ENCODE measurements at regions not wholly inside any gene's neighbourhood (a gene's known extent, or its start where the extent isn't known, plus 50 kb on each side); places are given as distances from the start of the nearest gene placed in this dataset.

DNA sequence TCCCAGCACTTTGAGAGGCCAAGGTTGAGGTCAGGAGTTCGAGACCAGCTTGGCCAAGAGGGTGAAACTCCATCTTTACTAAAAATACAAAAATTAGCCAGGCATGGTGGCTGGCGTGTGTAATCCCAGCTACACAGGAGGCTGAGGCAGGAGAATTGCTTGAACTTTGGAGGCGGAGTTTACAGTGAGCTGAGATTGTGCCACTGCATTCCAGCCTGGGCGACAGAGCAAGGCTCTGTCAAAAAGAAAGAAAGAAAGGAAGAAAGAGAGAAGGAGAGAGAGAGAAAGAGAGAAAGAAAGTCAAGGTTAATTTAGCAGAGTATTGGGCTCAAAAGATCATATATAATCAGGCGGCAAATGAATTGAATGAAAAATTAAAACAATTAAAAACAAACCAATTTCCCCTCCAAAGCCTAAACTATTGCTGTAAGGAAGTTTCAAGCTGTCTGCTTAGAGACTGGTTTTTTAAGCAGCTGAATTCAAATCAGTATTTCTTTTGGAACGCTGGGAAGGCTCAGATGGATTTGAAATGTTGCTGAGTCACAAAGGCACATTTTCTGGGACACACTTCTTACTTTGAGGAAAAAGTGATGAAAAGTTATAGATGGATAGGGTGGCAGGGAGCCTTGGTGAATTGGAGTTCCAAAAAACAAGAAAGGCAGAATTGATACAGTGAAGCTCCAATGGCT, 81.3 kb upstream of the BHLHE40 start:
- WGBS (ENCODE audit: missing lambda C conversion rate), result 91% methylated on average over 6 of the region's 6 CpGs
- no peak overlapping the region; the same call in 2 of the 3 replicates for H3K4me2 ChIP-seq
- no peak for FAIRE-seq

DNA sequence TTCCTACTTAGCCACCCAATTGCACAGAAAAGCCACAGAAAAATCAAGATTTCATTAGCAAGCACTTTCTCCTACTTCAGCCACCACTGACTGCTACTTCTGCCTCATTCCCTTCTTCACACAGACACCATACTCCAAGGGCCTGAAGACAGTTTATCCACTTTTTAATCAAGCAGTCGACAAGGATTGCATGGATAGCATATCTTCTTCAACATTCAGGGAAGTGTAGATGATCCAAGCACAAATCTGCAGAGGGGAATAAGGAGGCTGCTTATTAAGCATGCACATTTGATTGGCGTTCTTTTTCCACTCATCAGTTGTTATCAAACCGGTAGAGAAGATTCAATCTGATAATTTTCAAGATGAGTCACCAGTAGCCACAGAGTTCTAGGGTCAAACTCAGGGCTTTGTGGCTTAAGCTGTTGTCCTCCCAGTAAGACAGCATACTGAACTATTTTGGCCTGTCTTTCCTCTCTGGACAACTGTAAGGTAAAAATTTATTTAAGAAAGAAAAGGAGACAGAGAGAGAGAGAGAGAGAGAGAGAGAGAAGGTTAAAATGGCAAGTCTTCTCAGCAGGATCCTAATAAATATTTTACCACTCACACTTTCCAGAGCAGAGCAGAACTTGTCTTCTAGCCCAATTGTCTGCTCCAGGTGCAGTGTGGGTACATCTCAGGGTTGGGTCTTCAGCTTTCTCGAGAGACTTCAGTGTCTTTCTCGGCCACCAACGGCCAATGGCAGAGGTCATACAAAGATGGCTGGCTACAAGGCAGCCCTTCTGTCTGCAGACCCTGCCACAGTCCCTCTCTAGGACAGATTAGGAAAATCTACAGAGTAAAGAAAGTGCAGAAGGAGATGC, 80.6 kb upstream of the BHLHE40 start:
- POLR2A ChIA-PET, result no interaction called here
- peak overlapping the region; percentile 23 for H3K4me2 ChIP-seq
- ATAC-seq (peak; percentile 56 to 69; a peak in 3 of 6 replicates), FAIRE-seq (no peak), DNase-seq (ENCODE audit: low read depth in 1 of 2, low spot score in 1 of 2) (no peak)
- no peak overlapping the region for H3K4me3 ChIP-seq
- no peak for TF ChIP-seq ESRRA (IDR thresholded peaks at IDR 0.05; ENCODE audit: borderline replicate concordance, low read length)
- TF ChIP-seq FOSL2 (IDR thresholded peaks at IDR 0.05), result no peak
- TF ChIP-seq FOSL2 (CRISPR knock-in tag; IDR thresholded peaks at IDR 0.05), result peak; percentile 44; the same call in 1 of the 2 replicates
- TF ChIP-seq HES2 (IDR thresholded peaks at IDR 0.05), result no peak
- TF ChIP-seq HOXB5 (CRISPR knock-in tag; IDR thresholded peaks at IDR 0.05), result no peak
- no peak for TF ChIP-seq E2F6 (IDR thresholded peaks at IDR 0.05; ENCODE audit: borderline replicate concordance, low read depth)
- H3K27ac ChIP-seq, result peak overlapping the region; percentile 4 to 64; a peak in 4 of 6 replicates
- H3K4me1 ChIP-seq, result peaks cover 22% of the 10 kb centered on the region
- CTCF ChIA-PET, result interaction anchor here (1.2 to 2.9 kb wide), 2 partner anchors 38 to 78 kb away, joined by 3 to 8 read pairs; no protein-coding TSS in a partner anchor
- no peaks in the 10 kb centered on the region for H3K9me3 ChIP-seq
- WGBS (ENCODE audit: missing lambda C conversion rate), result 64% methylated on average over 6 of the region's 6 CpGs

More for the DNA sequence above, 81.3 kb upstream of the BHLHE40 start:
- no peaks in the 10 kb centered on the region for H3K9me3 ChIP-seq
- DNase-seq (ENCODE audit: low read depth in 1 of 2, low spot score in 1 of 2) (no peak), ATAC-seq (no peak)
- peak overlapping the region; percentile 4 to 64; a peak in 3 of 6 replicates for H3K27ac ChIP-seq
- TF ChIP-seq BHLHE40 (IDR thresholded peaks at IDR 0.05; ENCODE audit: low read depth, low read length), result no peak
- TF ChIP-seq MAFK (IDR thresholded peaks at IDR 0.05; ENCODE audit: partially characterized antibody), result peak; percentile 48
- ChIA-PET CTCF (interaction anchor here (1.2 to 2.9 kb wide), 4 partner anchors 39 to 187 kb away, joined by 3 to 8 read pairs (median 4); no protein-coding TSS in a partner anchor), POLR2A (no interaction called here)
- peaks cover 22% of the 10 kb centered on the region for H3K4me1 ChIP-seq
- H3K4me3 ChIP-seq, result no peak overlapping the region

- CTCF ChIA-PET, result interaction anchor here (2.9 kb wide), 1 partner anchor 77 kb away, joined by 8 read pairs; no protein-coding TSS in a partner anchor
- TF ChIP-seq RFX5 (IDR thresholded peaks at IDR 0.05), result no peak
- TF ChIP-seq ELK1 (IDR thresholded peaks at IDR 0.05; ENCODE audit: low read depth, low read length), result no peak
- TF ChIP-seq, protein P1, sequence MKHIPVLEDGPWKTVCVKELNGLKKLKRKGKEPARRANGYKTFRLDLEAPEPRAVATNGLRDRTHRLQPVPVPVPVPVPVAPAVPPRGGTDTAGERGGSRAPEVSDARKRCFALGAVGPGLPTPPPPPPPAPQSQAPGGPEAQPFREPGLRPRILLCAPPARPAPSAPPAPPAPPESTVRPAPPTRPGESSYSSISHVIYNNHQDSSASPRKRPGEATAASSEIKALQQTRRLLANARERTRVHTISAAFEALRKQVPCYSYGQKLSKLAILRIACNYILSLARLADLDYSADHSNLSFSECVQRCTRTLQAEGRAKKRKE (CRISPR knock-in tag; IDR thresholded peaks at IDR 0.05; ENCODE audit: low read depth), result no peak
- TF ChIP-seq ZC3H11A (IDR thresholded peaks at IDR 0.05), result no peak
- TF ChIP-seq CHD2 (IDR thresholded peaks at IDR 0.05; ENCODE audit: low read length, partially characterized antibody), result no peak
- no peak for TF ChIP-seq ZSCAN20 (CRISPR knock-in tag; IDR thresholded peaks at IDR 0.05)
- no peak for TF ChIP-seq RAD21 (conservative IDR thresholded peaks at IDR 0.05 in 1 of 2, IDR thresholded peaks at IDR 0.05 in 1 of 2)
- no peak for TF ChIP-seq MAFK (IDR thresholded peaks at IDR 0.05; ENCODE audit: partially characterized antibody)
- no peak for TF ChIP-seq USF2 (IDR thresholded peaks at IDR 0.05)
- no peak for TF ChIP-seq MAZ (IDR thresholded peaks at IDR 0.05; ENCODE audit: borderline replicate concordance, low read depth, low read length)
- TF ChIP-seq FOSB (CRISPR knock-in tag; IDR thresholded peaks at IDR 0.05), result no peak
- TF ChIP-seq RARB (CRISPR knock-in tag; IDR thresholded peaks at IDR 0.05), result no peak
- no peak for TF ChIP-seq MYC (IDR thresholded peaks at IDR 0.05; ENCODE audit: borderline replicate concordance, low read length)
- no peak for TF ChIP-seq CHD4 (IDR thresholded peaks at IDR 0.05; ENCODE audit: borderline replicate concordance)
- TF ChIP-seq CBX8 (IDR thresholded peaks at IDR 0.05), result no peak
- no peak for TF ChIP-seq CBX2 (IDR thresholded peaks at IDR 0.05; ENCODE audit: borderline replicate concordance, low read depth)
- POLR2A ChIA-PET, result no interaction called here
- ATAC-seq, result no peak
- no peaks in the 10 kb centered on the region for H3K9me3 ChIP-seq
- H3K4me1 ChIP-seq, result peaks cover 24% of the 10 kb centered on the region
- FAIRE-seq, result no peak
- no peak for DNase-seq (ENCODE audit: low read depth in 1 of 2, low spot score in 1 of 2)
- no peak overlapping the region for H3K4me3 ChIP-seq
- 50% methylated on average over 6 of the region's 6 CpGs for WGBS (ENCODE audit: missing lambda C conversion rate)
- peak overlapping the region in 1 of 2 experiments; percentile 6; a peak in 1 of 6 replicates for H3K27ac ChIP-seq
- no peak overlapping the region for H3K4me2 ChIP-seq
Observed at GRCh38 chr3:4899710-4900109, 79.5 kb upstream of the BHLHE40 start.

All from A549 (cell line).